ENCODE measurements at regions not wholly inside any gene's neighbourhood (a gene's known extent, or its start where the extent isn't known, plus 50 kb on each side); places are given as distances from the start of the nearest gene placed in this dataset.

- no peaks in the 10 kb centered on the region for H3K27me3 ChIP-seq (replicated peaks; ENCODE audit: control insufficient read depth, insufficient read depth, low read length)
- no peak for DNase-seq (ENCODE audit: extremely low read depth, insufficient read length)
- TF ChIP-seq CTCF (IDR thresholded peaks at IDR 0.05; ENCODE audit: insufficient read depth, low read length, poor library complexity, severe bottlenecking) = no peak
- H3K36me3 ChIP-seq (ENCODE audit: control insufficient read depth, insufficient read depth, low read length) = no peaks in the 10 kb centered on the region
- no peak overlapping the region for H3K4me3 ChIP-seq (replicated peaks; ENCODE audit: low read depth, low read length)
Observed at GRCh38 chrX:40261833-40262156, 164.0 kb upstream of the BCOR start.

GRCh38 chrX:40260146-40260747 lies 162.5 kb upstream of the BCOR start:
- no peak for TF ChIP-seq CTCF (IDR thresholded peaks at IDR 0.05; ENCODE audit: insufficient read depth, low read length, poor library complexity, severe bottlenecking)
- no peak overlapping the region for H3K4me3 ChIP-seq (replicated peaks; ENCODE audit: low read depth, low read length)
- H3K36me3 ChIP-seq (ENCODE audit: control insufficient read depth, insufficient read depth, low read length) = no peaks in the 10 kb centered on the region
- no peak for DNase-seq (ENCODE audit: extremely low read depth, insufficient read length)
- no peaks in the 10 kb centered on the region for H3K27me3 ChIP-seq (replicated peaks; ENCODE audit: control insufficient read depth, insufficient read depth, low read length)

GRCh38 chrX:40258909-40259308 lies 161.2 kb upstream of the BCOR start:
- Histone ChIP-seq H3K36me3 (ENCODE audit: control insufficient read depth, insufficient read depth, low read length) (no peaks in the 10 kb centered on the region), H3K27me3 (replicated peaks; ENCODE audit: control insufficient read depth, insufficient read depth, low read length) (no peaks in the 10 kb centered on the region), H3K4me3 (replicated peaks; ENCODE audit: low read depth, low read length) (no peak overlapping the region)
- no peak for TF ChIP-seq CTCF (IDR thresholded peaks at IDR 0.05; ENCODE audit: insufficient read depth, low read length, poor library complexity, severe bottlenecking)
- no peak for DNase-seq (ENCODE audit: extremely low read depth, insufficient read length)

DNA sequence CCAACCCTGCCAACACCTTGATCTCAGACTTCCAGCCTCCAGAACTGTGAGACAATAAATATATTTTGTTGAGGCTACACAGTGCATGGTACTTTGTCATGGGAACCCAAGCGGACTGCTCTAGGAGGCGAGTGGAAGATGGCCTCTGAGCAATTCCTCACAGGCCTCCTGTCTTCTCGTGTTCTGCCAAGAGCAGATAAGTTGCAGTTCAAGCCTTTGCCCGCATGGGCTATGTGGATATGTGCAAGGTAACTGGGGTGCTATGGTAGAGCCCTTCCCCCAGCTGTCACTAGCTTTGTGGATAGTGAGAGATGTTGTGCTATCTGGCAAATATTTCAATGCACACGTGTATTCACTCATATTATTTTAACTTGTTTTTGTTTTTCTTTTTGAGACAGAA lies 156.0 kb upstream of the BCOR start:
- Histone ChIP-seq H3K36me3 (ENCODE audit: control insufficient read depth, insufficient read depth, low read length) (no peaks in the 10 kb centered on the region), H3K27me3 (replicated peaks; ENCODE audit: control insufficient read depth, insufficient read depth, low read length) (no peaks in the 10 kb centered on the region), H3K4me3 (replicated peaks; ENCODE audit: low read depth, low read length) (no peak overlapping the region)
- no peak for DNase-seq (ENCODE audit: extremely low read depth, insufficient read length)
- TF ChIP-seq CTCF (IDR thresholded peaks at IDR 0.05; ENCODE audit: insufficient read depth, low read length, poor library complexity, severe bottlenecking) = no peak

- no peak for TF ChIP-seq CTCF (IDR thresholded peaks at IDR 0.05; ENCODE audit: insufficient read depth, low read length, poor library complexity, severe bottlenecking)
- Histone ChIP-seq H3K4me3 (replicated peaks; ENCODE audit: low read depth, low read length) (no peak overlapping the region), H3K27me3 (replicated peaks; ENCODE audit: control insufficient read depth, insufficient read depth, low read length) (no peaks in the 10 kb centered on the region), H3K36me3 (ENCODE audit: control insufficient read depth, insufficient read depth, low read length) (no peaks in the 10 kb centered on the region)
- no peak for DNase-seq (ENCODE audit: extremely low read depth, insufficient read length)
Observed at GRCh38 chrX:40249582-40249981, 151.8 kb upstream of the BCOR start.

DNA sequence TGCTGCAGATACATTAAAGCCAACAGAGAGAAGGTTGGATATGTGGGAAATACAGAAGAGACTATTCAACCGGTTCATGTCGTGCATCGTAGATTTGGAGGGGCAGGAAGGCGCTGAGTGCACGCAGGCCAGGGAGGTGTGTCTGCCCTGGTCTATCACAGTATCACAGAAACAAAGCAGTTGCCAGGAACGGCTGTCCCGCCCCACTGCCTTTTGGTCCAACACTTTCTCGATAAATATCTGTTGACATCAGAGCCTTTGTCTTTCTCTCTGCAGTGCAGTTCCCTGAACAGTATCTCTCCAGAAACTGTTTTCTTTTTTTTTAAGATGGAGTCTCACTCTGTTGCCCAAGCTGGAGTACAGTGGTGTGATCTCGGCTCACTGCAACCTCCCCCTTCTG lies 151.1 kb upstream of the BCOR start:
- no peaks in the 10 kb centered on the region for H3K36me3 ChIP-seq (ENCODE audit: control insufficient read depth, insufficient read depth, low read length)
- H3K4me3 ChIP-seq (replicated peaks; ENCODE audit: low read depth, low read length) = no peak overlapping the region
- H3K27me3 ChIP-seq (replicated peaks; ENCODE audit: control insufficient read depth, insufficient read depth, low read length) = no peaks in the 10 kb centered on the region
- DNase-seq (ENCODE audit: extremely low read depth, insufficient read length) = no peak
- no peak for TF ChIP-seq CTCF (IDR thresholded peaks at IDR 0.05; ENCODE audit: insufficient read depth, low read length, poor library complexity, severe bottlenecking)

Measured in GM06990 (cell line).